Muscle of back (tissue), 3 donors: ENCODE measurements at regions not wholly inside any gene's neighbourhood (a gene's known extent, or its start where the extent isn't known, plus 50 kb on each side); places are given as distances from the start of the nearest gene placed in this dataset.
A peak's percentile ranks its signal among the peaks of the same experiment; 100 is the strongest.
"Not testable (repeated sequence)": the region's sequence is repeated elsewhere in the genome, so short reads cannot be mapped to it uniquely, and the experiment has no call there.

Source experiments
- DNase-seq, 3 donors: peaks; one replicate each; pipeline versions ENCODE4 v3.0.0 to v3.0.0-alpha.2; 2013

DNA sequence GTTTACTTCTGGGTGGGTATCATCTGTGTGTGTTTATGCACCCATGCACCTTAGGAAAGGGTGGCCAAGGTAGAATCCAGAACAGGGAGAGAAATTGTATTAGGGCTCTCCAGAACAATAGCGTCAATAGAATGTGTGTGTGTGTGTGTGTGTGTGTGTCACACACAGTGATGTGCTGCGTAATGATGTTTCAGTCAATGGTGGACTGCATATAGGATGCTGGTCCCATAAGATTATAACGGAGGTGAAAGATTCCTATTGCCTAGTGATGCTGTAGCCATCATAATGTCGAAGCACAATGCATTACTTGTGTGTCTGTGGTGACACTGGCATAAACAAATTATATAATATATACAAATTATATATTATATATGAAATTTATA lies 69.3 kb upstream of the PRR23C start:
- no peak for DNase-seq

DNA sequence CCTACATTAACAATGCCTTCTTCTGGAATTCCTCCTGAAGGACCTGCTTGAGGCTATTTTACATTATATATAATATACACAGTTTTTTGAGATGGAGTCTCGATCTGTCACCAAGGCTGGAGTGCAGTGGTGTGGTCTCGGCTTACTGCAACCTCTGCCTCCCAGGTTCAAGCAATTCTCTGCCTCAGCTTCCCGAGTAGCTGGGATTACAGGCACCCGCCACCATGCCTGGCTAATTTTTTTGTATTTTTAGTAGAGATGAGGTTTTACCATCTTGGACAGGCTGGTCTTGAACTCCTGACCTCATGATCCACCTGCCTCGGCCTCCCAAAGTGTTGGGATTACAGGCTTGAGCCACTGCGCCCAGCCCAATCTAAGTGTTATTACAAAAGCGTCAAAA lies 71.9 kb upstream of the PRR23C start:
- not testable (repeated sequence) for DNase-seq

DNA sequence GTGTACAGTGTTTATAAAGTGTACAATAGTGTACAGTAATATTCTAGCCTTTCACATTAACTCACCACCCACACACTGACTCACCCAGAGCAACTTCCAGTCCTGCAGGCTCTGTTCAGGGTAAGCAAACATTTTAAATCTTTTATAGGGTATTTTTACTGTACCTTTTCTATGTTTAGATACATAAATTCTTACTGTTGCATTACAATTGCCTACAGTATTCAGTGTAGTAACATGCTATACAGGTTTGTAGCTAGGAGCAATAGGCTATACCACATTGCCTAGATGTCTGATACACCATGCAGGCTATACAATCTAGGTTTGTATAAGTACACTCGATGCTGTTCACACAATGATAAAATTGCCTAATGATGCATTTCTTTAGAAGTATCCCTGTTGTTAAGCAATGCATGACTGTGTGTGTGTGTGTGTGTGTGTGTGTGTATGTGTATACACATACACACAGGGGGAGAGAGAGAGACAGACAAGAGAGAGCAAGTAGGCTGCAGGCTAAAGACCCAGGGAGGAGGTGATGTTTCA lies 72.5 kb upstream of the PRR23C start:
- DNase-seq = no peak

DNA sequence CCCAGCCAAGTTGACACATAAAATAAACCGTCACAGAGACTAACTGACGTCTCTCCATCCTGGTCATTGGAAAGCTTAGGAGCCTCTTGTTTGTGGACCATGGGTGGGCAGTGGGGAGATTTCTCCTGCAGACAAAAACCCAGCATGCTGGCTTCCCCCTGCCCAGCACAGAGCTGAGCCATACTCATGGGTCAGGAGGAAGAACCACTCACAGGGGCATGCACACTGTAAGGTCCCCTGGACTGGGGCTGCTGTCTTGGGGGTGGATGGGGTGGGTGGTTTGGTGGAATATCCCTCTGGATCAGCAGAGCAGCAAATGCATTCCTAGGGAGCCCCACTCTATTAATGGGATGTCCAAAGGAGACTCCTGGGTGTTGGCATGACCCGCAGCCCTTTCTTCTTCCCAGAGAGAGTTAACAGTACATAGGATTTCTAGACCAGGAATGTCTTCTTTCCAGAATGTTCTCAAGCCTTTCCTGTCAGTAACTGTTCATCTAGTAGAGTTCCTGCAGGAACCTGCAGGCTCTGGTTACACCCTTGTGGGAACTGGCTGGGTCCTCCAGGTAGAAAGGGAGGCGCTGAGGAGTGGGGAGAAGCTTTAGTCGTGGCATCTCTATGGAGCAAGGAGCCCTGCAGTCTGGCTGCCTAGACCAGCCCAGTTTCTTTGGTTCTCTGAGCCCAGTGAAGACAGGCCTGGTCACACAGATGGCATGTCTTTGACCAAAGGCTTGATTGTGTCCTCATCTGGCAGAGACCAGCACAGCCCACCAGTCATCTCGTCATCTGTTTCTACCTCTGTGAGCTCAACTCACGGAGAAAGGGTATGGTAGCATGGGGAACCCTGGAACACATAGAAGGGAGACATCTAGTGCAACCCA lies 73.4 kb upstream of the PRR23C start:
- no peak for DNase-seq

DNA sequence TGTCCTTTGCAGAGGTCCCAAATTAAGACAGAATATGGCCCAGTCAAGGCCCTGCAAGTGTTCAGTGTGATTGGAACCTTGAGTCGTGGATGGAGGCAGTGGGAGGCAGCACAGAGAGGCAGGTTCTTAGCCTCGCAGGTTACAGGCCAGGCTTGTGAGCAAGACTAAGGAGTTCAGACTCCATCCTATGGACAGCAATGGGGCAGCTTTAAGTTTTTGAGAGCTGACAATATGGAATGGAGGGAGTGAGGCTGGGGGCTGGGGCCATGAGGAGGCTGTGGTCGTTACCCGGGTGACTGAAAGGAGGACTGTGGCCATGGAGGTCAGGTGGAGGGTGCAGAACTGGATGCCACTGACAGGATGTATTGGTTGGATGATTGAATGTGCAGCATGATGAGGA lies 74.1 kb upstream of the PRR23C start:
- no peak for DNase-seq

DNA sequence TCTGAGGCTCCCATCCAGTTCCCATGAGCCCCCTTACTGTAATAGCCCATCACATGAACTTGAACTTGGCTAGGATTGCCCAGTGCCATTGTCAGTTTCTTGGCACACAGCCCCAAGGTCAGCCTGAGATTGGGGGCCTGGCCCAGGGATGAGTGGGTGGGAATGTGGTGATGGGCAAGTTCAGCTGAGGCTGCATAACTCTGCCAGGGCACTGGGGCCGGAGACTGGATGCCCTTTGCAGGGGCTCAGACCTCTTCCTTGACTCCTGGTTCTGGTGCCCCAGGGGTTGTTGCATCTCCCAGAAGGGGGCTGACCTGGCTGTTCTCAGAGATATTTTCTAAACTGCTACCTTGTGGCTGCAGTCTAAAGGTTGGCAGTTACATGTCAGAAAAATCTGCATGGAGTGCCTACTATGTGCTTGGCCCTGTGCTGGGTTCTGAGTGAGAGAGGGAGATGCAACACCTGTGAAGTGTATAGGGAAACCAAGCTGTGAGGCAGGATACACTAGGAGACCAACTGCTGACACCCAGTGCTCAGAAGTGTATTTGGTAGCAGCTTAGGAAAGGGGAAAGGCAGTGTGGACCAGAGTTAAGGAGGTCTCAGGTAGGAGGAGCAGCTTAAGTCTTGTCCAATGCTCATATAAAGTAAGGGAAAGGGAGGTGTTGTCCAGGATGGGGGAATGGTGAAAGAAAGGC lies 74.8 kb upstream of the PRR23C start:
- no peak for DNase-seq

DNA sequence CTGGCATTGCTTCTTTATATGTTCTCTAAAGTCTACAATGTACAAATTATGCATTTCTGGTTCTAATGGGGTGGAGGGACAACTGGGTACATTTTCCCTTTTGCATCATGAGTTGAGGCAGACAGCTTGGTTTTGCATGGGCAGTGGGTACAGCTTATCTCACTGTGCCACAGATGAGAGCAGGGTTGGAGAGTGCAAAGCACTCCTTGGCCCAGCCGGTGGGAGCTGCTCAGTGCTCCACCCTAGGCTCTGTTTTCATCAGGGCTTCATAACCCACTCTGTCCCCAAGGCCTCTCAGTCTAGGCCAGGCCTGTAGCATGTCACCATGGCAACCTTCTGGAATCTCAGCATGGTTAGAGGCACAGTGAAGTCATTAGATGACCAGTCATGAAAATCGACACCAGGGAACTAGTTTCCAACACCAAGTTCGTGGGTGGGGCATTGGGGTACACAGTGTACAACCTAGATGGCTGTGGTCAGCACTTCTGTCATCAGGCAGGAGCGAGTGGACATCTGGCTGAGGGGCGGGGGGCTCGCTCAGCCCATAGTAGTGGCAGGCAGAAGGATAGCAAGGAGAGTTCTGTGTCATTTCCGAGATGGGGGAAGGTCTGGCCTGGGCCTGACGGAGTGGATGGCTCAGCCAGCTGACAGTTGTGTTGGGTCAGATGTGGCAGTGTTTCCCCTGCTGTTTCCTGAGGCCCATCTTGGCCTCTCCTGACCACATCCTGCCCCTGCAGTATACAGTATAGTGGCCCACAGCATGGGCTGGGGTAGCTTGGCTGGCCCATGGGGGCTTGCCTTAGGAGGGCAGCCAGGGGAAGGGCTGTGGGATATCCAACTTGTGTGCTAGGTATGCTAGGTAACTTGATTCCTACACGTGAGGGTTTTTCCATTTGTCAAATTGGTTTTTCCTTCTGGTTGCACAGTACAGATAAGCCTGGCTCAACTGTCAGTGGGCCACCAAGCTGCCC lies 75.7 kb upstream of the PRR23C start:
- DNase-seq = peak in 1 of 3 donors; percentile 10

DNA sequence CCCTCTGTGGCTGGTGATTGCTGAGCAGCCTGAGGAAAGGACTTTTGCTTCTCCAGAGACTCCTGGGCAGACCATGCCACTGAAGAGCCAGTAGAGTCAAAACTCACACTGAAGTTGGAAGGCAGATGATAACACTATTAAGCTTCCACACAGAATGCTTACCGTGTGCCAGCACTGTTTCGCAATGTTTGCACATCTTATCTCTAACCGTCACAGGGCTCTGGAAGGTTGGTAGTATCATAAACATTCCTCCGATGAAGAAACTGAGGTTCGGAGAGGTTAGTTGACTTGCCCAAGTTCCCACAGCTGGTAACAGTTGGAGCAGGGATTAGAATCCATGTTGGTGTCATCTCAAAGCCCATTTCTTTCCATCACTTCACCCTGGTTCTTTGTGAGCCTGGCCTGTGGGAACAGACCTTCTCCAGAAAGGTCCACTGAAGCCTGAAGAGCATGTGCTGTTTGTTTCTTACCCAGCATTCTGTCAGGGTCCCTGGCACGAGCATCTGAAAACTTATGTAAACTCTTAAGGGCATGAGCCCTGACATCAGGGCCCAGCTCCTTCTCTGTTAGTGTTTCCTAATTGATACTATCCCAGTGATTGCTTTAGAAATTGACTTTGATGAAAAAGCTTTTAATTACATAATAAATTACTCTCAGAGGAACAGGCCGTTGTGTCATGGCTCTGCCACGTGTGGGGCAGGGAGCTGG lies 77.0 kb upstream of the PRR23C start:
- DNase-seq = no peak

DNA sequence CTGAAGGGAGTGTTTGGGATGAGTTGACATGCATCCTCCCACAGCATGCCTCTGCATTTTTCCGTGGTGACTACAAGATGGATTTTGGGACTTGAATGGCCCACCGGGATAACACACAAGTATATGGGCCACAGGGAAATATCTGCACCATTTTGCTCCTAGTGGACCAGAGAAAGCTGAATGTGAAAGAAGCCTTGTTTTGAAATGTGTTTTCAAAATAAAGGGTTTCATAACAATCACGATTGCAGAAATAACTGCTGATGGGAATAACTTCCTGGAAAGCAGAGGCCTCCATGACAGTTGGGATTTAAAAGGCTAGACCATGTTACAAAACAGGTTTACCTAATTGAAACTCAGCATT lies 77.5 kb upstream of the PRR23C start:
- DNase-seq = peak in 1 of 3 donors; percentile 25

DNA sequence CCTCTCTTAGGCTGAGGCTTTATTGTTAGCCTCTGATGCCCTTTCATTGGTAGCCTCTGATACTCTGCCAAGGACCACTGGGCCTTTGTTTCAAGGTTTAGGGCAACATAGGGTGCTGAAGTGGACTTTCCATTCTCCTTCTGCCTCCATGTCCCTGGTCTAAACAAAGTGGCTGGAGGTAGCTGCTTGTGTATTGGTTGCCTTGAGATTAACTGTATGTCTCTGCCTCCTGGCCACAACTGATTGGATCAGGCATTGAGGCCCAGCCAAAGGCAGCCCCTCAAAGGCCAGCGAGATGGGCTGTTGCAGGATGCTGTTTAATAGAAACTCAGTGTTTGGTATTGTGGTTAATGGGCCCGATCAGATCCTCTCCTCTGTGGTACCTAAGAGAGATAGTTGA lies 77.9 kb upstream of the PRR23C start:
- no peak for DNase-seq

DNA sequence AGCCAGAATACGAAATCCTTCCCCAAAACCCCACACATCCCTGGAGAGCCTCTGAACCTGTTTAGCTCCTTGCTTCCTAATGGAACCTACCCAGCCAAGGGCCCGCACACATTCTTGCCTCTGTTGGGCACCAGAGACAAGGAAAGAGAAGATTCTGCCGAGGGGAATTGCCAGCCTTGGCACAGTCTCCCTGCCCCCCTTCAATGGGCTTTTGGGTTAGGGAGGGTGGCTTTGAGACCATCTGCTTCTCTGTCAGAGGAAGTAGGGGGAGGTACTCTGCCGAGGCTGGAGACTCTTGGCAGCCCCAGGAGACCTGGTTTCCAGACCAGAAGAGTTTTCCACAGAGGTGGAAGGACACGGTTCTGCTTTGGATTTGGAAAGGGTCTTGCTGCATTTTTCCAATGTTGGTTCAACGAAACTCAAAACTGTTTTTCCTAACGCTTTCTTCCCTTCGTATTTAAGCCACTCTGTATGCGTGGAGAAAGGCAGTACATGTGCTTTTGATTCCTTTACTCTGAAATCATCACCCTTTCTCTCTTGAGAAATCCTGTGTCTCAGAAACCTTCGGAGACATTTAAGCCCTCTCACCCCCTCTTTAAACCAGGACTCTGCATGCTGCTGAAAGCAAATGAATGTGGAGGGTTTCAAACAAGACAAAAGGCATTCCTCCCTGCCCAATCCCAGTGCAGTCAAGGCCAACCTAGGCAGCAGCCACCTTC lies 78.8 kb upstream of the PRR23C start:
- no peak for DNase-seq

DNA sequence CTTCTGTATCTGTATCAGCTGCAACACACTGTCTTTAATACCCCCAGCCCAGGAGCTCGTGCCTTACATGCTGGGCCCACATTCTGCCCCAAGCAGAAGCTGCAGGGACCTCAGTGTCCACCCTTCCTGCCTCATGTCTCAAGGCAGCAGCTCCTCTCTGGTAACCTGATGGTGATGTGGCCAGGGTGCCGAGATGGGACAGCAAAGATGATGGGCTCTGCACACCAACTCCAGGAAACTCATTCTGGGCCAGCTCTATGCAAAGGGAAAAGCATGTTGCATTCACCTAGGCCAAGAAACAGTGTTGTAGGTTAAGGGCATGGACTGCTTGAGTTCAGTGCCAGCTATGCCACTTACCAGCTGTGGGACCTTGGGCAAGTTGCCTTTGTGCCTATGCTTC lies 79.5 kb upstream of the PRR23C start:
- DNase-seq = no peak

DNA sequence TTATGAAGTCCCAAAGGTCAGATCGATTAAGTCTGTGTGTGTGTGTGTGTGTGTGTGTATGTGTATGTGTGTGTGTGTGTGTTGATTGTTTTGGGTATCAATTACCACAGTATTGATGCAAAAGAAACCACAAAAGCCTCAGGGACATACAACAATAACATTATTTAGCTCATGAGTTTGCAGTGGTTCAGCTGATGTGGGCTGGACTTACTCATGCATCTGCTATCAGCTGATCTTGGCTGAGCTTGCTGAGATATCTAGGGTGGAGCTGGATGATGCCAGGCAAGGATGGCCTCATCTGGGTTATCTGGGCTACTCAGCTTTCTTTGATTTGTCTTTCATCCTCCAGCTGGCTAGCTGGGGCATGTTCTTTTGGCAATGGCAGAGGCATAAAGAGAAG lies 82.4 kb upstream of the PRR23C start:
- DNase-seq = no peak

DNA sequence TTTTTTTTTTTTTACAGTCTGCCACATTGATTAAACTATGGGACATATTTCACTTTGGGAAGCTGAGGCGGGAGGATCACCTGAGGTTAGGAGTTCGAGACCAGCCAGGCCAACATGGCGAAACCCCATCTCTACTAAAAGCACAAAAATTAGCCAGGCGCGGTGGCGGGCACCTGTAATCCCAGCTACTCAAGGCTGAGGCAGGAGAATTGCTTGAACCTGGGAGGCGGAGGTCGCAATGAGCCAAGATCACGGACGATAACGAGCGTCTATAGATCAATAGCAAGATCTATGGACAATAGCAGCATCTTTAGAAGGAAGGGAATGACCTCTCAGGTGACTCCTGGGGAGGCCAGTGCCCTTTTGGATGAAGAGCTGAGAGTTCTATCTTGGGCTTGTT lies 82.9 kb upstream of the PRR23C start:
- DNase-seq = not testable (repeated sequence)

DNA sequence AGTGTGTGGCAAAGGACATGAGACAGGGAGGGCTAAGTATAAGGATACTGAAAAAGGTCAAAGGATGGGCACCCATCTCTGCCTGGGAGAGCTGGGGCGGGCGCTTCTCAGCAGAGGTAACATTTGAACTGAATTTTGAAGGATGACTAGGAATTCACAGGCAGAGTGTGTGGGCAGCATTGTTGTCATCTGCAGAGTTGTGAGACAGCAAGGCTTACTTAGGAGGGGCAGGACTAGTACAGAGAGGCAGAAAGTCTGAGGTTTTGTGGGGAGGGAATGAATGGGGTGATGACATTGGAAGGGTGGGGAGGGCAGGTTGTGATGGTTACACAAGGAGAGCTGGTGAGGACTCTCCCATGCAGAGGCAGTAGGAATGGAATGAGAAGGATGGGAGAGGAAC lies 84.1 kb upstream of the PRR23C start:
- DNase-seq = no peak

DNA sequence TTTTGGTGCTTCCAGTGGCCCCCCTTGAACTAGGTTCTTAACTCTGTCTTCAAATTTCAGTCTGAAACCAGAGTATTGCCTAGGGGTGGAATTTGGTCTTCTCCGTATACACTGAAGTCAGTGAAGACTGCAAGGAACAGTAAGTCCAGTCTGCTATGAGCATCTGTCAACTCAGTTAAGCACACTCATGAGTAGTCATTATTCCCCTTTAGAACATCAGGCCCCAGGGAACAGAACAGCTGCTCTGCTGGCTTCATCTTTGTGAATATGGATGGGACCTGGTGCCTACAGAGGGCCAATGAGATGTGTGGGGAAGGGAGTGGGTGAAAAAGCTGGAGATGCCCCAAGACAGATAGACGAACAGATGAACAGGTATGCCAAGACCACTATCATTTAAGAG lies 85.2 kb upstream of the PRR23C start:
- no peak for DNase-seq

DNA sequence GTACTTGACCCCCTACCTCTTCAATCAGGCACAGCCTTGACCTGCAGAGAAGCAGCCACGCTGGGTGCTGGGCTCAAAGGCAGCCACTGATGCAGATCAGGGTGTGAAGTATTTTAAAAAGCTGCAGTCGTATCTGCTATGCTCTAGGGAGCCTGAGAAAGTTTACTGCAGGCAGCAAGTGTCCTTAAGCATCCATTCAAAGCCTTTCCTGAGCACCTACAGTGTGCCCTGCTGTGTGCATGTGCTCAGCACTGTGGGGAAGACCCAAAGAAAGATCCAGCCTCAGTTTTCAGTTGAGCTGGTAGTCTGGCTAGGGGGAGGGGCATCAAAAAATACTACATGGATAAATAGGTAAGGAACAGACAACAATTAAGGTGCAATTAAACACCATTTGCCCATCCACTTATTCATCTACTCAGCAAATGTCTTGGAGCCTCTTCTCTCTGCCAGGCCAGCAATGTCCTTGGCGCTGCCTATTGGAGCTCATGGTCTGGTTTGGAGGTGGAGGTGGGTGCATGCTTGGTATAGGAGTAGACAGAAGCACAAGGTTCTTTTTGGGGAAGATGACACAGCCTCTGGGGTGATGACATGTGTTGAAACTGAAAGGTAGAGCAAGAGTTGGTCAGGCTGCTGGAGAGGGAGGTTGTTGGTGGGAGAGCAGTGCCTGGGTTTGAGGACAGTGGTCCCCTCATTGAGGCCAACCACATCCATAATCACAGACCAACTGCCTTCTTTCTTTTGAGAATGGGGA lies 85.9 kb upstream of the PRR23C start:
- no peak for DNase-seq

DNA sequence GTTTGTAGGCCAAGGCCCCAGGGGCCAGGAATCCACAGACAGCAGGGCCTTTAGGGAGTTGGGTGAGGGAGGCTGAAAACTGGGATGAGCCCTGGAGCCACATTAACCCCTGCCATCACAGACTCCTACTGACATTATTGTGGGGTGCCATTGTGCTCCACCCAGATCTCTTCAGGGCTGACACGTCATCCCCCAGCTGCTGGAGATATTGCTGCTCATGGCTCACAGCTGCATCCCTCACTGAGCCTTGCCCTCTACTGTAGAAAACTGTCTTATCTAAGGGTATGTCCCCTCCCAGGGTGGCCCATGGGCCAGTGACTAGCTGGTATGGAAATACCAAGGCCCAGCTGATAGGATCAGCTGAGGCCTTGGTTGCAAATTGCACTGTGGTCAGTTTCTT lies 87.3 kb upstream of the PRR23C start:
- no peak for DNase-seq

DNA sequence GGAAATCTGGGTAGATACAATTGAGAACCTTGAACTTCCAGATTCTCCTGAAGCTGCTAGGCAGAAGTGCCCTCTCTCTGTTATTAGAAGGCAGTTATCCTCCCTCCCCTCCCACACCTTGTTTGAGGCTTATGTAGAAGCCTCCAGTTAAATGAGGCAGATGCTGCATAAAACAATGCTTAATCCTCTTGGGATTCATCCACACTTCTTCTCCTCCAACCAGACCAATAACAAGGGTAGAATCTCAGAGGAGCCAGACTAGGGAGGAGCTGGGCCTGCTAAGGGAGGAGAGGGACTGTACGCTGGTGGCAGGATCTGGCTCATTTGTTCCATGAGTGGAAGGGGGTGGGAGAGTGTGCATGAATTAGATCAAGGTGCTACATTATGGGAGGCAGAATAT lies 88.3 kb upstream of the PRR23C start:
- DNase-seq = no peak
